ENCODE measurements at regions not wholly inside any gene's neighbourhood (a gene's known extent, or its start where the extent isn't known, plus 50 kb on each side); places are given as distances from the start of the nearest gene placed in this dataset.
"Not testable (repeated sequence)": the region's sequence is repeated elsewhere in the genome, so short reads cannot be mapped to it uniquely, and the experiment has no call there.

GRCh38 chr10:28391283-28391682 is 88.4 kb upstream of the MPP7 start:
- no peak for DNase-seq

- DNase-seq = peak in 47 of 58 donors; percentile 1 to 66 (median 16)
Observed at GRCh38 chr10:28393956-28394568, 91.2 kb upstream of the MPP7 start.

- DNase-seq = no peak
Observed at GRCh38 chr10:28396331-28396730, 93.5 kb upstream of the MPP7 start.

- no peak for DNase-seq
Observed at GRCh38 chr10:28397229-28397628, 94.4 kb upstream of the MPP7 start.

- DNase-seq = no peak
Observed at GRCh38 chr10:28400176-28400575, 97.3 kb upstream of the MPP7 start.

- DNase-seq = no peak
Observed at GRCh38 chr10:28400681-28401080, 97.8 kb upstream of the MPP7 start.

- not testable (repeated sequence) for DNase-seq
Observed at GRCh38 chr10:28402611-28403073, 99.8 kb upstream of the MPP7 start.

- no peak for DNase-seq
Observed at GRCh38 chr10:28403090-28403489, 100.2 kb upstream of the MPP7 start.

- DNase-seq = no peak
Observed at GRCh38 chr10:28408237-28408777, 105.4 kb upstream of the MPP7 start.

- no peak for DNase-seq
Observed at GRCh38 chr10:28410420-28411135, 107.7 kb upstream of the MPP7 start.

GRCh38 chr10:28411136-28411460 is 108.2 kb upstream of the MPP7 start:
- DNase-seq = no peak

GRCh38 chr10:28411648-28412047 is 108.8 kb upstream of the MPP7 start:
- no peak for DNase-seq

GRCh38 chr10:28418069-28418468 is 114.8 kb upstream of the WAC start:
- DNase-seq = no peak

- no peak for DNase-seq
Observed at GRCh38 chr10:28425422-28425821, 107.5 kb upstream of the WAC start.

GRCh38 chr10:28426392-28427159 is 106.3 kb upstream of the WAC start:
- no peak for DNase-seq

- DNase-seq = no peak
Observed at GRCh38 chr10:28427376-28427775, 105.5 kb upstream of the WAC start.

GRCh38 chr10:28429045-28429444 is 103.9 kb upstream of the WAC start:
- DNase-seq = no peak

GRCh38 chr10:28429573-28430216 is 103.2 kb upstream of the WAC start:
- DNase-seq = no peak

- DNase-seq = no peak
Observed at GRCh38 chr10:28431139-28431538, 101.8 kb upstream of the WAC start.

GRCh38 chr10:28432210-28432676 is 100.7 kb upstream of the WAC start:
- peak in 39 of 58 donors; percentile 0 to 59 (median 14) for DNase-seq

GRCh38 chr10:28434063-28434462 is 98.9 kb upstream of the WAC start:
- no peak for DNase-seq

- DNase-seq = no peak
Observed at GRCh38 chr10:28442403-28442802, 90.5 kb upstream of the WAC start.
